ENCODE measurements at regions not wholly inside any gene's neighbourhood (a gene's known extent, or its start where the extent isn't known, plus 50 kb on each side); places are given as distances from the start of the nearest gene placed in this dataset.
"Not testable (repeated sequence)": the region's sequence is repeated elsewhere in the genome, so short reads cannot be mapped to it uniquely, and the experiment has no call there.

DNA sequence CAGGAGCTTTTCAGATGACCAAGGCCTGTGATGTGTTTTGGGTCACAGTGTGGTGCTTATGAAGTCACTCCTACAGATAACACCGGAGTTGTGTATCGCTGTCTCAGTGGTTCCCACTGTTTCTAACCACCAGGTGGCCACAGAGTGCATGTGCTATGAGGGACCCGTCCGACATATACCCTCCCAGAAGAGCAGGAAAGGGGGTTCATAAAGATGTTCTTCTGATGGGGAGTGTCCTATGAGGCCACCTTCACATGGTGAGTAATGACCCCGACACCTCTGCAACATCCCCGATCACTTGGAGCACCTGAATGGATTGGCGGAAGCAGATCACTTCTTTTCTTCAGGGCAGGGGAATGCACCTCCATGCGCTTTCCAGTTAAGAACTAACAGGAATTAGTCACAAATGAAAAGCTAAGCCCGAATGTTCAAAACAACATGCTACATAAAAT is 60.5 kb upstream of the PPIAL4F start:
- not testable (repeated sequence) for H3K27ac ChIP-seq (ENCODE audit: control insufficient read depth, insufficient read depth)
- 32% methylated on average over 7 of the region's 9 CpGs for WGBS (ENCODE audit: insufficient coverage, insufficient replicate concordance, low lambda C conversion rate, missing lambda C conversion rate)

DNA sequence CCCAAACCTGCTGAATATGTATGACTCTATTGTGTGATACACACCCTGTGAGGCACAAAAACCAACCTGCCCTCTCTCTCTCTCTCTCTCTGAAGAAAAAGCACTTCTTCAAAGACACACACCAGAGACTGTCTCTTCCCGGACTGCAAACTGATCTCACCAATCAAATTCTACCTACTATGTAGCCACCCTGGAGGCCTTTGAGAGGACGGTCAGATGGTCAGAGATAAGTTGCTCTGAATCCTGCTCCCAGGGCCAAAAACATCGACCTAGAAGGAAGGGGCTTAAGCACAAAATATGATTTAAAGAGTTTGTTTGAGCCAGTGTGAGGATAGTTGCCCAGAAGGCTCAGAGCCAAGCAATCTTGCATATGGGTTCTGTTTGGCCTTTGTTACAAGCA is 59.2 kb upstream of the PPIAL4F start:
- H3K27me3 ChIP-seq (replicated peaks in 1 of 2; ENCODE audit: control insufficient read depth in 2 of 2, insufficient read depth in 2 of 2, low read length in 1 of 2); intact Hi-C loops (cut with micrococcal nuclease; ENCODE audit: unreplicated experiment); H3K9me3 ChIP-seq (replicated peaks; ENCODE audit: control insufficient read depth, insufficient read depth, low read length); H3K36me3 ChIP-seq (ENCODE audit: control insufficient read depth in 2 of 2, insufficient read depth in 2 of 2, low read length in 1 of 2); DNase-seq (ENCODE audit: low read depth, low spot score); H3K4me2 ChIP-seq (ENCODE audit: control insufficient read depth, insufficient read depth); SMC1A ChIA-PET (ENCODE audit: uncharacterized antibody, unreplicated experiment); H3K9ac ChIP-seq (ENCODE audit: control insufficient read depth, insufficient read depth, low read length); H3K27ac ChIP-seq (ENCODE audit: control insufficient read depth, insufficient read depth); H3K4me3 ChIP-seq; POLR2A ChIA-PET; ATAC-seq; RAD21 ChIA-PET (ENCODE audit: unreplicated experiment); H4K20me1 ChIP-seq (ENCODE audit: control insufficient read depth, insufficient read depth); H2AFZ ChIP-seq (ENCODE audit: control insufficient read depth, low read depth, low read length); H3K4me1 ChIP-seq (ENCODE audit: control insufficient read depth, insufficient read depth, low read length); in situ Hi-C loops (cut with MboI); FAIRE-seq; BruUV-seq (replicated peaks); CTCF ChIA-PET; H3K79me2 ChIP-seq (ENCODE audit: control insufficient read depth, insufficient read depth, low read length): not testable (repeated sequence)
- WGBS (ENCODE audit: insufficient coverage, insufficient replicate concordance, low lambda C conversion rate, missing lambda C conversion rate), result 55% methylated on average over 3 of the region's 3 CpGs

More for the DNA sequence above, 60.5 kb upstream of the PPIAL4F start:
- peak; percentile 82 for ATAC-seq
- intact Hi-C loops (cut with micrococcal nuclease; ENCODE audit: unreplicated experiment); FAIRE-seq; H3K4me3 ChIP-seq; H3K9ac ChIP-seq (ENCODE audit: control insufficient read depth, insufficient read depth, low read length); in situ Hi-C loops (cut with MboI); DNase-seq (ENCODE audit: low read depth, low spot score); SMC1A ChIA-PET (ENCODE audit: uncharacterized antibody, unreplicated experiment); H3K27me3 ChIP-seq (replicated peaks in 1 of 2; ENCODE audit: control insufficient read depth in 2 of 2, insufficient read depth in 2 of 2, low read length in 1 of 2); BruUV-seq (replicated peaks); H3K36me3 ChIP-seq (ENCODE audit: control insufficient read depth in 2 of 2, insufficient read depth in 2 of 2, low read length in 1 of 2); H3K9me3 ChIP-seq (replicated peaks; ENCODE audit: control insufficient read depth, insufficient read depth, low read length); H2AFZ ChIP-seq (ENCODE audit: control insufficient read depth, low read depth, low read length); H3K4me2 ChIP-seq (ENCODE audit: control insufficient read depth, insufficient read depth); H3K4me1 ChIP-seq (ENCODE audit: control insufficient read depth, insufficient read depth, low read length); POLR2A ChIA-PET; RAD21 ChIA-PET (ENCODE audit: unreplicated experiment); H3K79me2 ChIP-seq (ENCODE audit: control insufficient read depth, insufficient read depth, low read length); CTCF ChIA-PET; H4K20me1 ChIP-seq (ENCODE audit: control insufficient read depth, insufficient read depth): not testable (repeated sequence)
- TF ChIP-seq, protein P1, sequence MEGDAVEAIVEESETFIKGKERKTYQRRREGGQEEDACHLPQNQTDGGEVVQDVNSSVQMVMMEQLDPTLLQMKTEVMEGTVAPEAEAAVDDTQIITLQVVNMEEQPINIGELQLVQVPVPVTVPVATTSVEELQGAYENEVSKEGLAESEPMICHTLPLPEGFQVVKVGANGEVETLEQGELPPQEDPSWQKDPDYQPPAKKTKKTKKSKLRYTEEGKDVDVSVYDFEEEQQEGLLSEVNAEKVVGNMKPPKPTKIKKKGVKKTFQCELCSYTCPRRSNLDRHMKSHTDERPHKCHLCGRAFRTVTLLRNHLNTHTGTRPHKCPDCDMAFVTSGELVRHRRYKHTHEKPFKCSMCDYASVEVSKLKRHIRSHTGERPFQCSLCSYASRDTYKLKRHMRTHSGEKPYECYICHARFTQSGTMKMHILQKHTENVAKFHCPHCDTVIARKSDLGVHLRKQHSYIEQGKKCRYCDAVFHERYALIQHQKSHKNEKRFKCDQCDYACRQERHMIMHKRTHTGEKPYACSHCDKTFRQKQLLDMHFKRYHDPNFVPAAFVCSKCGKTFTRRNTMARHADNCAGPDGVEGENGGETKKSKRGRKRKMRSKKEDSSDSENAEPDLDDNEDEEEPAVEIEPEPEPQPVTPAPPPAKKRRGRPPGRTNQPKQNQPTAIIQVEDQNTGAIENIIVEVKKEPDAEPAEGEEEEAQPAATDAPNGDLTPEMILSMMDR (IDR thresholded peaks at IDR 0.05 in 2 of 3, conservative IDR thresholded peaks at IDR 0.05 in 1 of 3; ENCODE audit: control insufficient read depth in 2 of 3, extremely low read depth in 1 of 3, insufficient read depth in 1 of 3, low read depth in 3 of 3, low read length in 3 of 3), result 0 out of 6 replicates have a peak, but pooled peaks of 1 of the 3 experiments have one; percentile 10
- TF ChIP-seq RAD21 (IDR thresholded peaks at IDR 0.05; ENCODE audit: insufficient read depth, low read depth, low read length), result 0 out of 2 replicates have a peak, but pooled peaks have one; percentile 3

DNA sequence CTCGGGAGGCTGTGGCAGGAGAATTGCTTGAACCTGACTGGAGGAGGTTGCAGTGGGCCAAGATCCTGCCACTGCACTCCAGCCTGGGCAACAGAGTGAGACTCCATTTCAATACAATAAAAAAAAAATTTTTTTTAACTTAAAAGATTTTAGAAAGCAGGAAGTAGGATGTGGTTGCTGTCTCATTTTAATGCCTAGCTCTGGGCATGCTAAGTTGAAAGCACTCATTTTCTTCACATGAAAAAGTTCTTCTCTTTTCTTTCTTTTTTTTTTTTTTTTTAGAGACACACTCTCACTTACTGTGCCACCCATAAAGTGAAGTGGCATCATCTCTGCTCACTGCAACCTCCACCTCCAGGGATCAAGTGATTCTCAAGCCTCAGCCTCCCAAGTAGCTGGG is 58.4 kb upstream of the PPIAL4F start:
- H3K4me3 ChIP-seq; H3K9me3 ChIP-seq (replicated peaks; ENCODE audit: control insufficient read depth, insufficient read depth, low read length); intact Hi-C loops (cut with micrococcal nuclease; ENCODE audit: unreplicated experiment); H3K27me3 ChIP-seq (replicated peaks in 1 of 2; ENCODE audit: control insufficient read depth in 2 of 2, insufficient read depth in 2 of 2, low read length in 1 of 2); H3K36me3 ChIP-seq (ENCODE audit: control insufficient read depth in 2 of 2, insufficient read depth in 2 of 2, low read length in 1 of 2); BruUV-seq (replicated peaks); ATAC-seq; H3K4me1 ChIP-seq (ENCODE audit: control insufficient read depth, insufficient read depth, low read length); H3K4me2 ChIP-seq (ENCODE audit: control insufficient read depth, insufficient read depth); H3K9ac ChIP-seq (ENCODE audit: control insufficient read depth, insufficient read depth, low read length); H3K27ac ChIP-seq (ENCODE audit: control insufficient read depth, insufficient read depth); RAD21 ChIA-PET (ENCODE audit: unreplicated experiment); H2AFZ ChIP-seq (ENCODE audit: control insufficient read depth, low read depth, low read length); FAIRE-seq; in situ Hi-C loops (cut with MboI); H3K79me2 ChIP-seq (ENCODE audit: control insufficient read depth, insufficient read depth, low read length); DNase-seq (ENCODE audit: low read depth, low spot score); H4K20me1 ChIP-seq (ENCODE audit: control insufficient read depth, insufficient read depth); CTCF ChIA-PET; SMC1A ChIA-PET (ENCODE audit: uncharacterized antibody, unreplicated experiment); POLR2A ChIA-PET: not testable (repeated sequence)
- WGBS (ENCODE audit: insufficient coverage, insufficient replicate concordance, low lambda C conversion rate, missing lambda C conversion rate), result no CpG with 5 or more reads among the region's 1 CpG

Measured in GM12878 (cell line).